Naive thymus-derived CD4-positive, alpha-beta T cell (primary cell): ENCODE measurements at regions not wholly inside any gene's neighbourhood (a gene's known extent, or its start where the extent isn't known, plus 50 kb on each side); places are given as distances from the start of the nearest gene placed in this dataset.

Source experiments
- ATAC-seq: fragments of 150-1000 bp; cut with Tn5 transposase; 2 replicates; pipeline ENCODE4 v1.10.0; 2021; ENCODE audit warnings: mild to moderate bottlenecking, moderate library complexity
- CTCF ChIA-PET: fragments of 350-600 bp; sonication (Branson Sonifier 250); formaldehyde crosslinking; loops from one replicate; lab custom pipeline; 2021; ENCODE audit warnings: antibody characterized with exemption; lab: Charles Lee
- POLR2A ChIA-PET: fragments of 350-600 bp; sonication (Branson Sonifier 250); formaldehyde crosslinking; loops from one replicate; lab custom pipeline; 2021; ENCODE audit warnings: antibody characterized with exemption, inconsistent platforms; lab: Charles Lee
- DNase-seq, 9 donors: peaks; one replicate each; pipeline versions ENCODE4 v3.0.0 to v3.0.0-alpha.2; 2020 to 2022; ENCODE audit warnings: mixed read lengths in 1 of 9
- H3K27ac ChIP-seq: one replicate; pipeline ENCODE4 v1.7.0; 2013; ENCODE audit warnings: mild to moderate bottlenecking, low read depth, low read length, moderate library complexity
- H3K27me3 ChIP-seq, 2 donors: one replicate each; pipeline ENCODE4 v1.7.0; 2013; ENCODE audit warnings: low read length in 2 of 2, mild to moderate bottlenecking in 2 of 2, moderate library complexity in 2 of 2; ENCODE audit not compliant: control insufficient read depth in 2 of 2, insufficient read depth in 2 of 2
- H3K36me3 ChIP-seq, 3 experiments: 1 replicate in 2 of 3; 2 replicates in 1 of 3; pipeline ENCODE4 v1.7.0; 2013; ENCODE audit warnings: low read length in 3 of 3, mild to moderate bottlenecking in 3 of 3, moderate library complexity in 1 of 3; ENCODE audit not compliant: insufficient read depth in 3 of 3, control insufficient read depth in 2 of 3
- H3K4me1 ChIP-seq, 2 donors: one replicate each; pipeline ENCODE4 v1.7.0; 2013; ENCODE audit warnings: low read length in 2 of 2, mild to moderate bottlenecking in 2 of 2, moderate library complexity in 1 of 2; ENCODE audit not compliant: control insufficient read depth in 2 of 2, insufficient read depth in 2 of 2
- H3K4me3 ChIP-seq: 2 replicates; pipeline ENCODE4 v1.7.0; 2013; ENCODE audit warnings: mild to moderate bottlenecking, low read length
- H3K9me3 ChIP-seq, 3 experiments: 1 replicate in 2 of 3; 2 replicates in 1 of 3; pipeline ENCODE4 v1.7.0; 2013; ENCODE audit warnings: low read length in 3 of 3; ENCODE audit not compliant: control insufficient read depth in 2 of 3
- H3K27ac Mint-ChIP-seq, 9 donors: one replicate each; pipeline ENCODE4 v1.8.0; 2020 to 2022; ENCODE audit warnings: mixed read lengths in 9 of 9, mild to moderate bottlenecking in 8 of 9, moderate library complexity in 5 of 9, inconsistent platforms in 2 of 9
- H3K27me3 Mint-ChIP-seq, 5 donors: one replicate each; pipeline ENCODE4 v1.8.0; 2021 to 2022; ENCODE audit warnings: mixed read lengths in 5 of 5, mild to moderate bottlenecking in 1 of 5
- H3K36me3 Mint-ChIP-seq, 5 donors: one replicate each; pipeline ENCODE4 v1.8.0; 2020 to 2022; ENCODE audit warnings: mixed read lengths in 5 of 5, mild to moderate bottlenecking in 3 of 5, inconsistent platforms in 1 of 5
- H3K4me1 Mint-ChIP-seq, 7 donors: one replicate each; pipeline ENCODE4 v1.8.0; 2020 to 2022; ENCODE audit warnings: mixed read lengths in 7 of 7, mild to moderate bottlenecking in 3 of 7, inconsistent platforms in 1 of 7
- H3K4me3 Mint-ChIP-seq, 10 donors: one replicate each; pipeline ENCODE4 v1.8.0; 2020 to 2022; ENCODE audit warnings: mild to moderate bottlenecking in 10 of 10, mixed read lengths in 10 of 10, moderate library complexity in 6 of 10, inconsistent platforms in 2 of 10
- H3K9me3 Mint-ChIP-seq, 11 donors: one replicate each; pipeline ENCODE4 v1.8.0; 2020 to 2022; ENCODE audit warnings: mixed read lengths in 11 of 11, mild to moderate bottlenecking in 4 of 11, inconsistent platforms in 1 of 11, moderate library complexity in 1 of 11
- intact Hi-C, 2 donors: fragments of 100-400 bp; cut with micrococcal nuclease; formaldehyde crosslinking; loops; one replicate each; pipeline ENCODE4 v1.15.1; 2023

- ChIA-PET CTCF (no interaction called here), POLR2A (no interaction called here)
These were observed 123.9 kb downstream of the ZFP36L2 start for GRCh38 chr2:43102366-43103092.

GRCh38 chr2:43101751-43102150 is 124.7 kb downstream of the ZFP36L2 start:
- ChIA-PET CTCF (no interaction called here), POLR2A (no interaction called here)
- H3K9me3 Mint-ChIP-seq, result peaks cover 0 to 9% (median 2%) of the 10 kb centered on the region in 11 donors
- ATAC-seq (no peak), DNase-seq (no peak)
- Histone ChIP-seq H3K9me3 (no peaks in the 10 kb centered on the region), H3K27me3 (no peaks in the 10 kb centered on the region), H3K4me1 (no peaks in the 10 kb centered on the region), H3K27ac (no peak overlapping the region), H3K4me3 (no peak overlapping the region), H3K36me3 (no peaks in the 10 kb centered on the region)
- peaks cover 4 to 19% (median 7%) of the 10 kb centered on the region in 7 donors for H3K4me1 Mint-ChIP-seq
- H3K27me3 Mint-ChIP-seq, result no peaks in the 10 kb centered on the region
- H3K27ac Mint-ChIP-seq, result no peak overlapping the region
- H3K36me3 Mint-ChIP-seq, result peaks cover 0 to 43% (median 14%) of the 10 kb centered on the region in 5 donors
- intact Hi-C loops, result no loop called here
- H3K4me3 Mint-ChIP-seq, result no peak overlapping the region

More at GRCh38 chr2:43102366-43103092, 123.9 kb downstream of the ZFP36L2 start:
- Histone ChIP-seq H3K27ac (no peak overlapping the region), H3K36me3 (no peaks in the 10 kb centered on the region), H3K4me3 (no peak overlapping the region), H3K9me3 (no peaks in the 10 kb centered on the region), H3K27me3 (no peaks in the 10 kb centered on the region), H3K4me1 (no peaks in the 10 kb centered on the region)
- Mint-ChIP-seq H3K9me3 (peaks cover 0 to 6% (median 0%) of the 10 kb centered on the region in 11 donors), H3K27ac (peak overlapping the region in 2 of 9 donors; percentile 24 to 75), H3K36me3 (peaks cover 0 to 45% (median 10%) of the 10 kb centered on the region in 5 donors), H3K4me1 (peaks cover 4 to 26% (median 12%) of the 10 kb centered on the region in 7 donors), H3K4me3 (peak overlapping the region in 1 of 10 donors; percentile 4), H3K27me3 (no peaks in the 10 kb centered on the region)
- intact Hi-C loops, result no loop called here
- ATAC-seq (no peak), DNase-seq (no peak)

- ChIA-PET CTCF (interaction anchor here (0.6 kb wide), 1 partner anchor 466 kb away, joined by 3 read pairs; no protein-coding TSS in a partner anchor), POLR2A (no interaction called here)
- intact Hi-C loops, result no loop called here
These were observed 125.3 kb downstream of the ZFP36L2 start for GRCh38 chr2:43100883-43101662.

GRCh38 chr2:43100362-43100882 is 126.0 kb downstream of the ZFP36L2 start:
- no peaks in the 10 kb centered on the region for H3K4me1 ChIP-seq
- H3K27me3 ChIP-seq, result no peaks in the 10 kb centered on the region
- intact Hi-C loops, result no loop called here
- no peaks in the 10 kb centered on the region for H3K9me3 ChIP-seq
- POLR2A ChIA-PET, result no interaction called here
- no peak overlapping the region for H3K27ac ChIP-seq
- H3K27ac Mint-ChIP-seq, result no peak overlapping the region
- peaks cover 0 to 15% (median 6%) of the 10 kb centered on the region in 11 donors for H3K9me3 Mint-ChIP-seq
- no peak for DNase-seq
- CTCF ChIA-PET, result no interaction called here
- ATAC-seq, result no peak
- no peak overlapping the region for H3K4me3 ChIP-seq
- peaks cover 0 to 10% (median 0%) of the 10 kb centered on the region in 7 donors for H3K4me1 Mint-ChIP-seq
- H3K36me3 ChIP-seq, result no peaks in the 10 kb centered on the region
- no peak overlapping the region for H3K4me3 Mint-ChIP-seq
- H3K27me3 Mint-ChIP-seq, result no peaks in the 10 kb centered on the region
- peaks cover 0 to 41% (median 17%) of the 10 kb centered on the region in 5 donors for H3K36me3 Mint-ChIP-seq

More at GRCh38 chr2:43100883-43101662, 125.3 kb downstream of the ZFP36L2 start:
- no peaks in the 10 kb centered on the region for H3K27me3 Mint-ChIP-seq
- peaks cover 0 to 46% (median 17%) of the 10 kb centered on the region in 5 donors for H3K36me3 Mint-ChIP-seq
- H3K27ac Mint-ChIP-seq, result no peak overlapping the region
- no peak overlapping the region for H3K4me3 ChIP-seq
- H3K36me3 ChIP-seq, result no peaks in the 10 kb centered on the region
- H3K9me3 Mint-ChIP-seq, result peaks cover 0 to 14% (median 6%) of the 10 kb centered on the region in 11 donors
- no peak for ATAC-seq
- H3K27me3 ChIP-seq, result no peaks in the 10 kb centered on the region
- peaks cover 0 to 15% (median 5%) of the 10 kb centered on the region in 7 donors for H3K4me1 Mint-ChIP-seq
- H3K4me1 ChIP-seq, result no peaks in the 10 kb centered on the region
- no peak overlapping the region for H3K27ac ChIP-seq
- no peak for DNase-seq
- H3K9me3 ChIP-seq, result no peaks in the 10 kb centered on the region
- no peak overlapping the region for H3K4me3 Mint-ChIP-seq

- Histone ChIP-seq H3K27me3 (no peaks in the 10 kb centered on the region), H3K4me1 (no peaks in the 10 kb centered on the region), H3K36me3 (no peaks in the 10 kb centered on the region), H3K4me3 (no peak overlapping the region), H3K27ac (no peak overlapping the region), H3K9me3 (no peaks in the 10 kb centered on the region)
- Mint-ChIP-seq H3K27ac (no peak overlapping the region), H3K4me3 (no peak overlapping the region), H3K4me1 (peaks cover 0 to 10% (median 0%) of the 10 kb centered on the region in 7 donors), H3K27me3 (no peaks in the 10 kb centered on the region), H3K36me3 (peaks cover 0 to 39% (median 19%) of the 10 kb centered on the region in 5 donors), H3K9me3 (peaks cover 0 to 15% (median 6%) of the 10 kb centered on the region in 11 donors)
- POLR2A ChIA-PET, result no interaction called here
- intact Hi-C loops, result no loop called here
- CTCF ChIA-PET, result no interaction called here
- DNase-seq, result no peak
- no peak for ATAC-seq
These were observed 126.6 kb downstream of the ZFP36L2 start for GRCh38 chr2:43099797-43100196.

DNA sequence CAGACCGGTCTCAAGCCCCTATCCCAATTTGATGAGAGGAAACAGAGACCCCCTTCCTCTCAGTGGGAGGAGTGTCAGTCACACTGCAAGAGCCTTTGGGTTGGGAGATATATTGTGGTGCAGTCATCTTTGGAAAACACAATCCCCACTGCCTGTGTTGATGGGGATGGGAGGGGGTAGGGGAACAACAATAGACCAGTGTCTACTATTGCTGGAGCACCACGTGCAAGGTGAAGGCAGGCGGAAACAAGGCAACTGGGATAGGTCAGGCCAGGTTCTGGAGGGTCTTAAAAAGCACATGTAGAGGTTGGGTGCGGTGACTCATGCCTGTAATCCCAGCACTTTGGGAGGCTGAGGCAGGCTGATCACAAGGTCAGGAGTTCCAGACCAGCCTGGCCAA is 127.9 kb downstream of the ZFP36L2 start:
- ATAC-seq (no peak), DNase-seq (no peak)
- Histone ChIP-seq H3K9me3 (no peaks in the 10 kb centered on the region), H3K36me3 (no peaks in the 10 kb centered on the region), H3K27ac (no peak overlapping the region), H3K27me3 (no peaks in the 10 kb centered on the region), H3K4me3 (no peak overlapping the region), H3K4me1 (no peaks in the 10 kb centered on the region)
- H3K4me3 Mint-ChIP-seq, result no peak overlapping the region
- peaks cover 0 to 43% (median 22%) of the 10 kb centered on the region in 5 donors for H3K36me3 Mint-ChIP-seq
- no peaks in the 10 kb centered on the region for H3K27me3 Mint-ChIP-seq
- ChIA-PET POLR2A (no interaction called here), CTCF (no interaction called here)
- H3K9me3 Mint-ChIP-seq, result peaks cover 0 to 15% (median 5%) of the 10 kb centered on the region in 11 donors
- H3K4me1 Mint-ChIP-seq, result peaks cover 0 to 10% (median 0%) of the 10 kb centered on the region in 7 donors
- intact Hi-C loops, result no loop called here
- no peak overlapping the region for H3K27ac Mint-ChIP-seq
